ENCODE measurements at regions not wholly inside any gene's neighbourhood (a gene's known extent, or its start where the extent isn't known, plus 50 kb on each side); places are given as distances from the start of the nearest gene placed in this dataset.
"Not testable (repeated sequence)": the region's sequence is repeated elsewhere in the genome, so short reads cannot be mapped to it uniquely, and the experiment has no call there.

- DNase-seq (ENCODE audit: low read depth) = not testable (repeated sequence)
Measured at GRCh38 chr2:131639001-131639620, 111.4 kb downstream of the CCDC74A start.

- DNase-seq (ENCODE audit: low read depth) = no peak
Measured at GRCh38 chr2:131641414-131642206, 113.9 kb downstream of the CCDC74A start.

- not testable (repeated sequence) for DNase-seq (ENCODE audit: low read depth)
Measured at GRCh38 chr2:131643180-131643579, 115.5 kb downstream of the CCDC74A start.

DNA sequence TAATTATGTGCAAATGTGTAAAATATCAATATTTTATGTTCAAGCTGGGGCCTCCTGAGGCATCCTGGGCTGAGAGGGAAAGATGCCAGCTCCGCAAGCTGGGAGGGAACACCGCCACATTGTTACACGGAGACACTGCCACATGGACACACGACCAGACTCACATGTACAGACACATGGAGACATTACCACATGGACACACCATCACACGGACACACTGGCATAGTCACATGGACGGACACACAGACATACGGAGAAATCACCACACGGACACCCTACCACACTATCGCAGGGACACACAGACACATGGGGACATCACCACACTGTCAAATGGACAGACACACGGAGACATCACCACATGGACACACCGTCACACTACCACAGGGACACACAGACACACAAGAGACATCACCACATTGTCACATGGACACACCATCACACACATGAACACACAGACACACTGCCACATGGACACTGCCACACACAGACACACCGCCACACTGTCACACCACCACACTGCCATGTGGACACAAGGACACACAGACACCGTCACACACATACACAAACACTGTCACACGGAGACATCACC, 117.6 kb downstream of the CCDC74A start:
- no peak for DNase-seq (ENCODE audit: low read depth)

GRCh38 chr2:131646220-131646619, 118.5 kb downstream of the CCDC74A start:
- DNase-seq (ENCODE audit: low read depth) = not testable (repeated sequence)

GRCh38 chr2:131646669-131647297, 119.1 kb downstream of the CCDC74A start:
- DNase-seq (ENCODE audit: low read depth) = no peak

- DNase-seq (ENCODE audit: low read depth) = not testable (repeated sequence)
Measured at GRCh38 chr2:131648565-131648964, 120.9 kb downstream of the CCDC74A start.

- DNase-seq (ENCODE audit: low read depth) = not testable (repeated sequence)
Measured at GRCh38 chr2:131652246-131652645, 124.6 kb downstream of the CCDC74A start.

GRCh38 chr2:131654107-131654506, 126.4 kb downstream of the CCDC74A start:
- not testable (repeated sequence) for DNase-seq (ENCODE audit: low read depth)

DNA sequence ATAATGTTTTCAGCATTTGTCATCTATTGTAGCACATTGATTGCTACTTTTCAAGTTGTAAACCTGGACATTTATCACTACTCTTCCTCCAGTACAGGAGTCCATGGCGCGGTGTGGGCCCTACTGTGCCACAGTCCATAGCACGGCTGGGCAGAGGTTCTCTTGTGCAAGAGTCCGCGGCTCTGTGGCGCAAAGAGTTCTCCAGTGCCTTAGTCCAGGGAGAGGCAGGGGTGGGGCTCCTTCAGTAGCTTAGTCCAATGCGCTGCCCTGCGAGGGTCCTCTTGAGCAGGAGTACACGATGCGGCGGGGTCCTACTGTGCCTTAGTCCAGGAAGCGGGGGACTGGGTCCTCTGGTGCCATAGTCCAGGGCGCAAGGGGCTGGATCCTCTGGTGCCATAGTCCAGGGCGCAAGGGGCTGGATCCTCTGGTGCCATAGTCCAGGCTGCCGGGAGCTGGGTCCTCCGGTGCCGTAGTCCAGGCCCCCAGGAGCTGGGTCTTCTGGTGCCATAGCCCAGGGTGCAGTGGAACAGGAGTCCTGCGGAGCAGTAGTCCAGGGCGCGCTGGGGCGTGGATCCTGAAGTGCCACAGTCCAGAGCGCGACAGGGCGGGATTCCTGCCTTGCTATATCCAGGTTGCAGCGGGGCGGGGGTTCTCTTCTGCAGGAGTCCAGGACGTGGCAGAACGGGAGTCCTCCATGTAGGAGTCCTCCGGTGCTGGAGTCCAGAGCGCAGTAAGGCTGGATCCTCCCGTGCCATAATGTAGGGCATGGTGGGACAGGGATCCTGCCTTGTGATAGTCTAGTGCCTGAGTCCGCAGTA, 129.3 kb downstream of the CCDC74A start:
- DNase-seq (ENCODE audit: low read depth) = no peak

- no peak for DNase-seq (ENCODE audit: low read depth)
Measured at GRCh38 chr2:131657895-131658768, 130.4 kb downstream of the CCDC74A start.

DNA sequence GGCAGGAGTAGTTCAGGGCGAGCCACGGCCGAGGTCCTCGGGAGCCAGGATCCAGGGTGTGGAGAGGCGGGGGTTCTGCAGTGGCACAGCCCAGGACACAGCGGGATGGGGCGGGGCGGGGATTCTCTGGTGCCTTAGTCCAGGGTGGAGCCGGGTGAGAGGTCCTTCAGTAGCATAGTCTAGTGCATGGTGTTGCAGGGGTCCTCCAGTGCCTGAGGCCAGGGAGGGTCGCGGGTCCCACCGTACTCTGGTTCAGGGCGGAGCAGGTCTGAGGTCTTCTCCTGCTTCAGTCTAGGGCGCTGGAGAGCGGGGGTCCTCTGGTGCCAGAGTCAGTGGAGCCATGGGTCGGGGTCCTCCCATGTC, 131.1 kb downstream of the CCDC74A start:
- DNase-seq (ENCODE audit: low read depth) = no peak

DNA sequence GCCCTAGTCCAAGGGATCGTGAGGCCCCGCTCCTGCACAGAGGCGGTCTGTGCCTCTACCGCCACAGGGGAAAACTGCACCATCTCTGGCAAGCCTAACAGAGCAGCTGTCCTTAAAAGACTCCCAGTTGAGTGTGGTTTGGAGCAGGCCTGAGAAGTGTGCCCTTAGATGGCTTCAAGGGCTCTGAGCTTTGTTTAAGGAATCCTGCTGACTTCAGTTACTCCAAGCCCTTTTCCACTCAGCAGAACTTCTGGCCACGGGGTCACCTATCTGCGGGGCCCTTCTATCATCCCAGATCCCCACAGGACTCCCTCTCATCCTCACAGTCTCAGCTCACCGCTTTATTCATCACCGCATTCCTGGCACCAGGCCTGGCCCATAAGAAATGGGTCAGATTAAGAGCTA, 131.5 kb downstream of the CCDC74A start:
- no peak for DNase-seq (ENCODE audit: low read depth)

DNA sequence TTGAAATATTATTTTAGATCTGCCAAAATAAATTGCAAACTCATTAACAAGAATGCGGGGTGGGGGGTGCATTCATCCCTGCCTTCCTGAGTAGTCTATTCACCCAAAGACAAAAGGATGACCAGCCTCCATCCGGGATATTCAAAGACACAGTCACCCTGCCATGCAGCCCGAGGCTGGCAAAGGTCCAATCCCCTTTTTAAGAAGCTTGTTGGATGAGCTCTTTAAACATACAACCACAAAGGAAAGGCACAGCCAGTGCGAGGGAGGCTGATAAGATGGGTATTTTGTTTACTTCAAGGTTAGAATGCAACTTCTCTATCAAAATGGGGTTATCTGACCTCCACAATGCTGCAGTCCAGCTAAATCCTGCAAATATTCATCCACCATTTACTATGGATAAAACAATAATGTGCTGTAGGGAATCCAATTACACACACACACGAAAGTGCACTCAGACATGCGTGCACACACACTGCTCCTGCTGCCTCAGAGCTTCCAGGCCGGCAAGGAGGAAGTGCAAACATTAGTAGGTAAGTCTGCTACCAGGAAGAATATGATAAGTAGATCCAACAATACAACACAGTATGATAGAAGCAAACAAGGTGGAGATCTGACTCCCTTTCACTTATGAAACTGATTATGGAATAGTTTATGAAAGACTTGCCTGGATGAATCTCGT, 133.6 kb downstream of the CCDC74A start:
- not testable (repeated sequence) for DNase-seq (ENCODE audit: low read depth)

DNA sequence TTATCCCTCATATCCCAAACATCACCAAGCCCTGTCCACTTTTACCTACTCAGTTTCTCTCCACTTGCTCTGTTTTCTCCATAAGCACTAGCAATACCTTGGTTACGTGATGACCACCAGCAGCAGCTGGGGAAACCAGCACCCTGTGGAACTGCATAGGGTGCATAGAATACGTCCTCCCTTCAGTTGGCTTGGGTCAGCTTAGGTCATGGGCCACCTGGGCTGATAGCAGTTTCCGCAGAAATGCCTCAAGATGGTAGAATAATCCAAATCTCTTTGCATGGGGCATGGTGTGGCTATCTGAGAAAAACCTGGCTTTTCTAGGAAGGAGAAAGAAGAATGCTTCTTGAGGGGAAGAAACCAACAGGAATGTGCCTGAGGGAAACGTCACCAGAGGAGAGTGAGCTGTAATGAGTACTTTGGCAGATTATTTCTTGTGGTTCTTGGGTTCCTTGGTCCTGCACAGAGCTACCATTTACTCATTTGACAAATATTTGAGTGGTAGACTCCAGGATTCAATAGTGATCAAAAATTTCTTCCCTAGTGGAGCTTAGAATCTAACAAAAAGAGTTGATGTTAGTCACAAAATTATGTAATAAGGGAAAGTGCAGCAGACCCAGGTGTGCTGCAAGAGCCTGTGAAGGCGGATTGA, 134.3 kb downstream of the CCDC74A start:
- DNase-seq (ENCODE audit: low read depth) = not testable (repeated sequence)

DNA sequence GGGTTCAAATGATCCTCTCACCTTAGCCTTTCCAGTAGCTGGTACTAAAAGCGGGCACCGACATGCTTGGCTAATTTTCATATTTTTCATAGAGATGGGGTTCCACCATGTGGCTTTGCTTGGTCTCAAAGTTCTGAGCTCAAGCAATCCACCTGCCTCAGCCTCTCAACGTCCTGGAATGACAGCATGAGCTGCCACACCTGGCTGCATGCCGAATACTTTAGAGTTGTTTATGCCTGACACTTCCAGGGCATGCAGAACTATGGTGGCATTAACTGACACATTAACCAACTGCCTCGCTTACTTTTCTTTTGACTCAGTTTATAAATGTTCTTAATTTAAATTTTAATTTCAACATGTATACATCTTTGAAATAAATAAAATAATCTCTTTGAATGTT, 135.8 kb downstream of the CCDC74A start:
- DNase-seq (ENCODE audit: low read depth) = not testable (repeated sequence)

DNA sequence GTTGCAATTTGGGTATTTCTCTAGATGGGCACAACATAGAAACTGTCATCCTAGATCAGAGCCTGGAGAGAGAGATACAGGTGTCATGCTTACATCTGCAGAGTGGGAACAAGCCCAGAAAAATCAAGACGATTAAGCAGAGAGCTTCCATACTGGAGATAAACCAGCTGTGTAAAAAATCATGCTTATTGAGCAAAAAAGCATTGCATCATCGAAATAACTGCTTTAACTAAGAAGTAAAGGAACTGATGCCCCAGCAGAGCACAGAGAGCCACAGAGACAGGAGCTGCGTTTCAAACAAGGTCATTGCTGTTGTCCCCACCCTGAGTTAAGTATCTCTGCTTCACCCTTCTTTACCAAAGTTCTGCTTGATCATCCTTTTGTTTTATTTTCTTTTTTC, 138.0 kb downstream of the CCDC74A start:
- DNase-seq (ENCODE audit: low read depth) = not testable (repeated sequence)

- DNase-seq (ENCODE audit: low read depth) = not testable (repeated sequence)
Measured at GRCh38 chr2:131668794-131669540, 141.3 kb downstream of the CCDC74A start.
